Uterus (tissue), 3 donors: ENCODE measurements at regions not wholly inside any gene's neighbourhood (a gene's known extent, or its start where the extent isn't known, plus 50 kb on each side); places are given as distances from the start of the nearest gene placed in this dataset.

Experiments used
- DNase-seq, 2 donors: peaks; one replicate each; pipeline ENCODE4 v3.0.0-alpha.2; 2019 to 2020
- H3K27ac ChIP-seq, 2 donors: fragments of 200-600 bp; sonication (generic); 1 replicate in 1 of 2; 2 replicates in 1 of 2; pipeline ENCODE4 v1.5.1; 2016 to 2018
- H3K27me3 ChIP-seq, 2 donors: fragments of 200-600 bp; sonication (generic); one replicate each; pipeline ENCODE4 v1.5.1; 2018 to 2019; ENCODE audit warnings: control low read depth in 1 of 2
- H3K36me3 ChIP-seq, 2 donors: fragments of 200-600 bp; sonication (generic); one replicate each; pipeline ENCODE4 v1.5.1; 2019; ENCODE audit warnings: control low read depth in 1 of 2
- H3K4me1 ChIP-seq, 2 donors: fragments of 200-600 bp; sonication (generic); one replicate each; pipeline ENCODE4 v1.5.1; 2018 to 2019; ENCODE audit warnings: control low read depth in 1 of 2
- H3K4me3 ChIP-seq, 2 donors: fragments of 200-600 bp; sonication (generic); 1 replicate in 1 of 2; 2 replicates in 1 of 2; pipeline ENCODE4 v1.5.1; 2018 to 2019; ENCODE audit warnings: mild to moderate bottlenecking in 1 of 2
- H3K9me3 ChIP-seq, 2 donors: fragments of 200-600 bp; sonication (generic); one replicate each; pipeline ENCODE4 v1.5.1; 2019; ENCODE audit warnings: control low read depth in 1 of 2
- CTCF ChIP-seq, 4 experiments: fragments of 200-600 bp in 2 of 4; fragments of 450-650 bp in 2 of 4; sonication (generic) in 2 of 4; IDR thresholded peaks; one replicate each; pipeline ENCODE4 v1.5.1; 2016 to 2019; ENCODE audit warnings: antibody characterized with exemption in 4 of 4, mild to moderate bottlenecking in 2 of 4, moderate library complexity in 1 of 4
- POLR2A ChIP-seq, 2 donors: fragments of 450-650 bp; IDR thresholded peaks; one replicate each; pipeline ENCODE4 v1.6.1; 2016; ENCODE audit warnings: antibody characterized with exemption in 2 of 2, mild to moderate bottlenecking in 1 of 2, moderate library complexity in 1 of 2
- intact Hi-C: fragments of 100-400 bp; cut with DNase I; formaldehyde crosslinking; loops from one replicate; pipeline ENCODE4 v1.15.1; 2023; ENCODE audit warnings: low total_unique reads
- donor health status: DM: yes; HTN: yes; CAD: no.

GRCh38 chr9:108081112-108081511, 591.5 kb upstream of the KLF4 start:
- Histone ChIP-seq H3K4me3 (no peak overlapping the region), H3K36me3 (no peaks in the 10 kb centered on the region), H3K27ac (no peak overlapping the region), H3K9me3 (no peaks in the 10 kb centered on the region), H3K4me1 (no peaks in the 10 kb centered on the region), H3K27me3 (no peaks in the 10 kb centered on the region)
- TF ChIP-seq POLR2A (IDR thresholded peaks at IDR 0.05) (no peak), CTCF (IDR thresholded peaks at IDR 0.05) (no peak)
- DNase-seq: no peak
- intact Hi-C loops: no loop called here

GRCh38 chr9:108080285-108080684, 590.7 kb upstream of the KLF4 start:
- TF ChIP-seq POLR2A (IDR thresholded peaks at IDR 0.05) (no peak), CTCF (IDR thresholded peaks at IDR 0.05) (no peak)
- DNase-seq: no peak
- H3K36me3 ChIP-seq: no peaks in the 10 kb centered on the region
- H3K9me3 ChIP-seq: no peaks in the 10 kb centered on the region
- H3K4me1 ChIP-seq: no peaks in the 10 kb centered on the region
- H3K4me3 ChIP-seq: no peak overlapping the region
- intact Hi-C loops: no loop called here
- H3K27me3 ChIP-seq: no peaks in the 10 kb centered on the region
- H3K27ac ChIP-seq: no peak overlapping the region

GRCh38 chr9:108078811-108079210, 589.2 kb upstream of the KLF4 start:
- no peak overlapping the region for H3K27ac ChIP-seq
- intact Hi-C loops: no loop called here
- H3K36me3 ChIP-seq: no peaks in the 10 kb centered on the region
- TF ChIP-seq CTCF (IDR thresholded peaks at IDR 0.05) (no peak), POLR2A (IDR thresholded peaks at IDR 0.05) (no peak)
- no peak overlapping the region for H3K4me3 ChIP-seq
- H3K9me3 ChIP-seq: no peaks in the 10 kb centered on the region
- no peaks in the 10 kb centered on the region for H3K27me3 ChIP-seq
- no peak for DNase-seq
- no peaks in the 10 kb centered on the region for H3K4me1 ChIP-seq

- H3K36me3 ChIP-seq: no peaks in the 10 kb centered on the region
- H3K9me3 ChIP-seq: no peaks in the 10 kb centered on the region
- no peak overlapping the region for H3K27ac ChIP-seq
- no peak overlapping the region for H3K4me3 ChIP-seq
- TF ChIP-seq POLR2A (IDR thresholded peaks at IDR 0.05): no peak
- TF ChIP-seq CTCF (IDR thresholded peaks at IDR 0.05): no peak
- intact Hi-C loops: no loop called here
- H3K27me3 ChIP-seq: no peaks in the 10 kb centered on the region
- no peaks in the 10 kb centered on the region for H3K4me1 ChIP-seq
- DNase-seq: no peak
These were observed 588.8 kb upstream of the KLF4 start for GRCh38 chr9:108078375-108078774.

- Histone ChIP-seq H3K9me3 (no peaks in the 10 kb centered on the region), H3K27me3 (no peaks in the 10 kb centered on the region), H3K4me1 (no peaks in the 10 kb centered on the region), H3K4me3 (no peak overlapping the region), H3K27ac (no peak overlapping the region), H3K36me3 (no peaks in the 10 kb centered on the region)
- intact Hi-C loops: no loop called here
- no peak for DNase-seq
- TF ChIP-seq POLR2A (IDR thresholded peaks at IDR 0.05) (no peak), CTCF (IDR thresholded peaks at IDR 0.05) (no peak)
These were observed 588.0 kb upstream of the KLF4 start for GRCh38 chr9:108077556-108077955.
